Muscle of arm (tissue), 1 donor: ENCODE measurements at regions not wholly inside any gene's neighbourhood (a gene's known extent, or its start where the extent isn't known, plus 50 kb on each side); places are given as distances from the start of the nearest gene placed in this dataset.

ENCODE experiments used
- DNase-seq: peaks from one replicate; pipeline ENCODE4 v3.0.0-alpha.2; 2013

DNA sequence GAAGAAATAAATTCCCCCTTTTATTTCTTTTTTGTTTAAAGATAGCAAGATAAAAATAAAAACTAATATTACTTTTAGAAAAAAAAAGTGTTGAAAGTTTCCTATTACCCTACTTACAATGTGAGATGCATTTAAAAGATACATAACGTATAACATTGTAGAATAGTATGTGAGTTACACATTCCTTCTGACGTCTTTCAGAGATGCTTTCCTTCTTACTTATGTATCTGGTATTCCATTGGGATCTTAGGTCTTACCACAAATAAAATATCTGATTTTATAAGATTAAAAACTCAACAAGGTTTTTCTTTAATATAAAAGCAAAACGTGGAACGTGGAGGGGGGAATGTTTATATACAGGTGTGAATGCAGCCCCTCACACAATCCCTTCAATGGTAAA, 147.2 kb upstream of the ETS2 start:
- DNase-seq = no peak

DNA sequence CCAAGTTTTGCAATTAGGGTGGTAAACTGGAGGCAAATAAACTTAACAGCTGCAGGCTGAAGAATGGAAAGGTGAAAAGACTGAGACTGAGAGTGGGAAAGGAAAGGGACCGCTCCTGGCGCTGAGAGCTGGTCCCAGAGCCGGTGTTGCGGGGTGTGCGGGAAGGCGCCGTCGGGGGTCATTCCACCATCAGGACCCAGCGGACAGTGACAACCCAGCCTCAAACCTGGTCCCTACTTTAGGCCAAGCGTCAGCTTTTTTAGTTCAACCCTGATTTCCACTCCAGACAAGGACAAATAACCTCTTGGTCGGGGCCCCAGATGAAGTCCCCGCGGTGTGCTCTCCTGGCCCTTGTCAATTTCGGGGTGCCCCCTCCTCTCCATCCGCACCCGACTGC, 145.8 kb upstream of the ETS2 start:
- no peak for DNase-seq

DNA sequence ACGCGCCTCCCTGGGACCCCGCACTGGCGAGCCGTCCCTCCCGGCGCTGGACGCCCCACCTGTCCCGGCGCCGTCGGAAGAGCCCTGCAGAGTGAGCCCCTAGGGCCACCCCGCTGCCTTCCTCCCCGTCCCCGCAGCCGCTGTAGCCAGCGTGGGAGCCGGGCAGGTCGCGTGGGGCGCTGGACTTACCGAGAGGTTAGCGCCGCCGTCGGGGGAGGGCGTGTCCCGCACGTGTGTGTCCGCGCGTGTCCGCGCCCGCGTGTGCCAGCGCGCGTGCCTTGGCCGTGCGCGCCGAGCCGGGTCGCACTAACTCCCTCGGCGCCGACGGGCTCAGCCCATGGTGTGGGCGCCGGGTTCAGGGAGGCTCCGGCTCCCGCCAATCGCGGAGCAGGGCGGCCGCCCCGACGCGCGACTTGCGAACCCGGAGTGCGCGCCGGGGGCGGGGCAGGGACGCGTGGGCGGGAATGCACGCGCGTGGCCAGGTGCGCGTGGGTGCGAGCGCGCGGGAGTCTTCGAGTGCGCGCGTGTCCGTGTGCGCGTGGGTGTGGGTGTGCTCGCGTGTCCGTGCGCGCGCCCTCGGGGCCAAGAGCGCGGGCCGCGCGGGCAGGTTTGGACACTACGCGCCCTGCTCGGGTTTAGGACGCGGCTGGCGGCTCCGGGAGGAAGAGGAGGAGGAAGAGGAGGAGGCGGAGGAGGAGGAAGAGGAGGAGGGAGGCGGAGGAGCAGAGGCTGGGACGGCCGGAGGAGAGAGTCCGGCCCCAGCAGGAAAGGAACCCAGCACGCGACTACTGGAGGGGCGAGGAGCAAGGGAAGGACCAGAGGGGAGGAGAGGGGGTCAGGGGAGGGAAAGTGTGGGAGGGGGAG, 145.2 kb upstream of the ETS2 start:
- DNase-seq = peak; percentile 22

DNA sequence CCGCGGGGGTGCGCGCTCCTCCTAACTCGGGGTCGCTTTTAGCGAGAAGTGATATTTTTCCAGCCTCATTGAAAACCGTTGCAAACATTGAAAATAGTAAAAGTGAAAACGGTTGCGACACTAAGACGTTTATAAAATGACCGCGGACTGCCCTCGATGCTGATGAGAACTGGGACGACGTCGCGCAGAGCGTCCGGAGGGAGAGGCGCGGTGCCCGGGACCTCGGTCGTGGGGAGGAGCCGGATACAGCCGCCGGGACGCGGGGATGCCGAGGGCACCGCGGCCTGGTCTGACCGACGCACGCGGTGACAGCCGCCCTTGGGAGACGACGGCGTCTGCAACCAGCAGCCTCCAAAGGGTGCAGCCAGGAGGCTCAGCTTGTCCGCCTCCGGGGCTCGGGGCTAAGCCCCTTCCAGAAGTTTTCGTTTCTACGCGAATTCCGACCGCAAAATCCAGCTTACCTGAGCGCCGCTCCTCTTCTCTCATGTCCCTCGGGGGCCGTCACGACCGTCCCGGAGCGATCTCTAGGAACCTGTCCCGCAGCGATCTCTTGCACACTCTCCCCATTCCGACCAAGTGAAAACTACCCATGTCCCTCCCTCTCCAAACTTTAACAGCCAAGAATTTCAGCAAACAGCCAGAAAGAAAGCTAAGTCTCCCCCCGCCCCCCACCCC, 144.4 kb upstream of the ETS2 start:
- peak; percentile 30 for DNase-seq

DNA sequence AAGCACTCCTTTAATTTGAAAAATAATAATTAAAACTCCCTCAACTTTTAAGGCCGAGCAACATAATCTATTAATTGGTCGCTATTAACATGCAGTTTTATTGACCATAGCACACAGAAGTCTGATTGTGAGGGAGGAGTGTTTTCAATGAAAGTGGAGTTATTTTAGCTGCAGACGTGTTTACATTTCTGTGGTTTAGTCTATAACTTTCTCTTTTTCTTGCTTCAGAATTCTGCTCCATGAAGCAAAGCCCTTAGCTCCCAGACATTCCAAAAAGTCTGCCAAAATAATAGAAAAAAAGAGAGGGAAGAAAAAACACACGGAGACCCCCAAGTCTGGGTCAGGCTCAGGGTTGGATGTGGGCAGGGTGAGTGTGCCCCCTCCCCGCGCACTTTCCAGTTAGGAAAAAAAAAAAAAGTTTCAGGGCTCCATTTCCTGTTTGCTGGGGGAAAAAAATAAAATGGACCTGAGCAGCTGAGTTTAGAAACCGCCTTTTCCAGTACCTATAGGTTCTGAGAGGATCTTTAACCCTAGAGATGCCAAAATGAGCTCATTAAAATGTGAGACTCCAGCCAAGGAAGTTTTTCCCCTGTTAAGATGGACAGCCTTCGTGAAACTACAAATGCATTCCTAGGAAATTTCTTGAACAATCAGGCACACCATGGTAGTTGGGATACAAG, 143.7 kb upstream of the ETS2 start:
- DNase-seq = peak; percentile 19

DNA sequence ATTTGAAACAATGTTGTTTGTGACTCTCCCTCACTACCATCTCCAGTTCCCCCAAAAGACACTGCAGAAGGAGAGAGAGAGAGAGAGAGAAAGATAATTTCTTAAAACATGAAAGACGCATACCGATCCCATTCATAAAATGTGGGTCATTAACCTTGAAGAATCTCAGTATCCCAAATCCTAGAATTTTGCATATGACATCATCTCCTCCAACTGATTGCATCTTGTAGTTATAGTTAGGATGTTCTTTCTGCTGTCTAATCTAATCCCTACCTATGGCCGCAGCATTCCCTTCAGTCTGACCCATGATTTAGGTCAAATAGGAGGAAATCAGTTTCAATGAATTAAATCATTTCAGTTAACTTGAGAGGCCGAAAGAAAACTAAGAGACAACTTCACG, 142.4 kb upstream of the ETS2 start:
- DNase-seq = no peak

DNA sequence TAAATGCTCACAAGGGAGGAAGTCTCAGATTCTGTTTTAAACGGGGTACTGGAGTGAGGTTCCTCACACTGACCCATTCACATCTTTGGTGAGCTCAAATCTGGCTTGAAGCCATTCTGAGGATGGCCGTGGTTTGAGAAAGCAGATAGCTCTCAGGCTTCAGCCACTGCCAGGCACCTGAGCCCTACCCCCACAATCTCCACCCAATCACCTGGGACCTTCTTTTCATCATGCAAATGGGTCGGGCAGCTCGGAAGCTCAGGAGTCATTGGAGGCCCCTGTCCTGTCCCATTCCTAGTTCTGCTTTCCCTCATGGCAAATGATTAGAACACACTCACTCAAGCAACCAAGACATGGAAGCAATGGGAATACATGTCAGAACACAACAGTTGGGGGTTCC, 141.4 kb upstream of the ETS2 start:
- no peak for DNase-seq

DNA sequence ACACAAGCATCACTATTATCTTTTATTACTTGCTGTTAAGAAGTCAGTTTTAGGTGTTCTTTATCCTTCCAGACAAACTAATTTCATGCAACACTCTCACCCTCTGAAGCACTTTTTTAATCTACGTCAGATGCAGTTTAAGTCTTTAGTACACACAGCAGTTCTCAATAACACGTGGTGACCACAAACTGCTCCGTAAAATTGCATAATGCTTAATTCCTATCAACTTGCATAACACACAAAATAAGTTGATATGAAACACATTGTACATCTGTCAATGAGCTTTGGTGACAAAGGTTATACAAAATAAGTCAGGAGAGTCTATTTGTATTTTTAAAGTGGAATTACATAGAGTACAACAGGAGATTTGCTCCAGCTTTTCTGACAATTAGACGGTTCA, 140.9 kb upstream of the ETS2 start:
- no peak for DNase-seq

DNA sequence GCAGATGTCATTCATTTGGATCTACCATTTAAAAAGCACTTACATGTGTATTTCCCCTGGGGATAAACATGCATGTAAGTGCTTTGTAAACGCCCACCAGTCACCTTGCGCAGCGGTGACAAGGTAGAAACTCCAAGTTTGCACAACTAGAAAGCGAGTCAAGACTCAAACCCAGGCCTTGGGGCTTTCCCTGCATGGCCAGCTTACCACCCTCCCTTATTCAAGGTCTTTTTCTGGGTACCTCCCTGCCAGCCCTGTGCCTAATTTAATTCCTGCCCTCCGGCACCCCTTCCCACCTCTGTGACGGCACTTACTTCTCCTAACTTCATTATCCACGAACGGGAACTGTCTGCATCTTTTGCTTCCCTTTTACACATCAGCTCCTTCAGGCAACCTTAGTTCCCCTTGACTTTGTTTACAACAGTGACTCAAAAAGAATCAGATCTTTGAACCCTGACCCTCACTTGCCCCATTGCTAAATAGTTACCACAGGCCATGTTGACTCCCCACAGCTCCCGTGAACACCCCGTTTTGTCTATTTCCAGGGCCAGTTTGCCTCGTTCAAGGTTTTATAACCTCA, 138.3 kb upstream of the ETS2 start:
- no peak for DNase-seq

DNA sequence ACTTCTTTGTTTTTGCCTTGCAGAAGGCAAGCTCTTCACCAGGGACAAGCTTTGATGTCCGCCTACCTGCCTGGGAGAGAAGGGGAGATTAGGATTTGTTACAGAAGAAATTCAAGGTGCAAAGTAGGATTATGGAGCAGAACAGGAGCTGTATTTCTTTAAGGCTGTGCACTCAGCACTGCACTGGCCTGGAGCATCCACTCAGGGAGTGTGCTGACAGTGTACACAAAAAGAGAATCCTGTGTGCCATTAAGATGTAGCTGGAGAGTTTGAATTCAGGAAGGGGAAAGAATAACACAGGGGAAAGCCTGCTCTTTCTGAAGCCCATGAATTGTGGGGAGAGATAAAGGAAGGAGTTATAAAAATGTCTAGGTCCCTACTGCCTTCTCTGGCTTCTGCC, 137.7 kb upstream of the ETS2 start:
- DNase-seq = no peak

DNA sequence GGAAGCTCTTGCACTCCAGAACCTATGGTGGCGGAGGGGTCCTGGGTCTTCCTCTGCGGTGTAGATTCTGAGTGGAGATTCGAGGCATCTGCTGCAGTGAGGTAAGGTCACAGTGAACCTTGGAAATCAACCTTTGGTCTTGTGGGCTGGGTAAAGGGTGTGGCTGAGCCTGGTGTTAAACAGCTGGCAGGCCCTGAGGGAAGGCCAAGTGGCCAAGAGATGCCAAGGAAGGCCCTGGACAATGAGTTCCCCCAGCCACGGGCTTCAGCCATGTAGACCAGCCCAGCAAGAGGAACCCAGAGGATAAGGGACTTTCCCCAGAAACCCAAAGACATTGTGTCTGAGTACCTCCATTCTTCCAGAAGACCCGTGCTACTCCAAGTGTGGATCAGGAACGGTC, 137.2 kb upstream of the ETS2 start:
- DNase-seq = no peak

DNA sequence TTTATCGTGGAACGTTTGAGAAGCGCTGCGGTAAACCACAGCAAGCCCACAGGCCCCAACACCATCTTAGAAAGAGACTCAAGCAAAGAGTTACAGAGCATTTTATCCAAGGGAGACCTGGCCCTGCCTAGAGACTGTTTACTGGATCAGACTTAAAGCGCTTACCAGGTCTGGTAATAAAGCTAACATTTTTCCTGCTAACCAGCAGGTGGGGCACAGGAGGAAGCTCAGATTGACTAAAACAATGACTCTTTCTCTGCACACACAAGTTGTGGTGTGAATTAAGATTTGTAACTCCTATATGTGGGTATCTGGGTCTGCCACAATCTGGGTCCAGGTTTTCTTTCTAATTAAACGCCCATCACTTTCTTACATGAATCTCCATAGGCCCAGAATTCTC, 136.5 kb upstream of the ETS2 start:
- DNase-seq = no peak

DNA sequence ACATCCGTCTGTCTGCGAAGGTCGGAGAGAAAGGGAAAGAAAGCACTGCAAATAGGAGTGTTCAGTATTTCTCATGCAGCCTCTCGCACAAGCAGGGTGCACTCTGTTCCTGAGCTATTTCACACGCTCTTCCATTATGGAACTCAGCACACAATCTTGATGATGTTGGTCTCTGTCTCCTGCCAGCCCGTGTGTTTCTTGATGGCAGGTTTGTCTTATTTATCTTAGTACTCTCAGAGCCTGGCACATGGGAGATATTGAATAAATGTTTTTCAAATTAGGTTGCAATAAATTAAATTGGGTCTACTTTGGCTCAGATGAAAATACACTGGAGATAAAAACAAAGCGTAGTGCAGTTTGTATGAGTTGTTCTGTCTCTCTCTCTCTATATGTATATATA, 134.9 kb upstream of the ETS2 start:
- no peak for DNase-seq

DNA sequence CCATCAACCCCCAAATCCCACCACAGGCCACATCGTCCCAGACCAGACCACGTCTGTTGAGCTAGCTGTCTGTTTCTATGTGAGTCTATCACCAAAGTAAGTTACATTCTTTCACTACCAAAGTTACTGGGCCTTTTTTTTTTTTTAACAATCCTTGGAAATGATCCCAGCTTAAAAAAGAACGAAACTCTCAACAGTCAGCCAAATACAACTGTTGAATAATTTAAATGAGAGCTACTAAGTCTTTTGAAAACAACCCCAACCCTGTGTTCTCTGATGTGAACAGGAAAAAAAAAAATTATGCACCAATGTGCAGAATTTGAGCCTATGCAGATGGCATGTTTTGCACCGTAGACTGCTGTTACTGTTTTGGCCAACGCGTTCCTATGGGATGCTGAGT, 134.0 kb upstream of the ETS2 start:
- peak; percentile 25 for DNase-seq

DNA sequence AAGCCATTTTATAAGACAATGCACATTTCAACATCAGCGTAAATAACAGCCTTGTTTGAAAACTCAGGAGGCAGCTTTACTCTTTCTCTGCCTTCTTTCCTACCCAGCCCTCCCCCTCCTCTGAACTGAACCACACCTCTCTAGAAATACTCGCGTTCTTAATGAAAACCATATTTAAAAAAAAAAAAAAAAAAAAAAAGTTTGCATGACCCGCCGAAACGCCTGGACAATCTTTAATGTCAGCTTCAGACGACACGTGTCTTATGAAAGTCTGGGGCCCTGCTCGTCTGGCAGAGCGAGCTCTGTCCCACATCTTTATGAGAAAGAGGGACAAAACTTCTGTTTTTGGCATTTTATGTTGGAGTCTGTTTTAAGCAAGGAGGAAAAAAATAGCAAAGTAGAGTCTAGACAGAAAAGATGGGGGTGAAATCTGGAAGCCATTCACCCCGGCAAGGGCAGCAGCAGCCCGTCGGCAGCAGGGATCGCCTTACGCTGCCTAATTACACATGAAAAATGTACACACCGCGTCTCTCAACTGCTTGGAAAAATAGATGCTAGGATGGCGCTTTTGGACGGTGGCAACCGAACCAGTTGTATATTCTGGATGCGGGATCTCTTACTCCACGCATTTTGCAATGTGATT, 130.4 kb upstream of the ETS2 start:
- peak; percentile 42 for DNase-seq

DNA sequence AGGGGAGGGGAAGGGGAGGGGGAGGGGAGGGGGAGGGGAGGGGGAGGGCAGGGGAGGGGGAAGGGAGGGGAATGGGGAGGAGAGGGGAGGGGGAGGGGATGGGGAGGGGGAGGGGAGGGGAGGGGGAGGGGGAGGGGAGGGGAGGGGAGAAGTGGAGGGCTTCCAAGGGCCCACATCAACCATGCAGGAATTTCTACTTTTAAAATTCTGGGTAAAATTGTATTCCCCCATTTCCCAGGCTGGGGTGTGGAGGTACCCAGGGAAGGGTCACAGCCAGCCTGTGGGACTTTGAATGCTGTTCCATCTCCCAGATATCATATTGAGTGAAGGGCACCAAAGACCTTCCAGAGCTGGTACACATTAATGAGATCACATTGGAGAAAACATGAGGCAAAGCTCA, 126.9 kb upstream of the ETS2 start:
- no peak for DNase-seq

DNA sequence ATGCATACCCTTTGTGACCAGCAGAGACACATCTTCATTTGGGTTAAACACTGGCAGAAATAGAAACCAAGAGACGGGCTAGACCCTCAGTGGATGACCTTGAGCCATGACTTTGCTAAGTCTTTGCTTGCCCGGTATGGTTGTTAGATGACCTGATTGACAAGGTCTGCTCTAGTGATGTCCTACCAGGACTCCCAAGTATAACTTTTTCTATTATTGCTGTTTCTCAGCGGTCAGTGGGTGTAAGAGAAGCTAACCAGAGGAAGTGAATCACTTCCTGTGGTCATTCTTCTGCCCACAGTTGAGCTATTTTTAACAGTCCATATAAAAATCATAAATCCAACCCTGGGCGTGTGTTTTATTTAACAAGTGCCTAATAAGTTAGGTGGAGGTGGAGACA, 126.2 kb upstream of the ETS2 start:
- no peak for DNase-seq

DNA sequence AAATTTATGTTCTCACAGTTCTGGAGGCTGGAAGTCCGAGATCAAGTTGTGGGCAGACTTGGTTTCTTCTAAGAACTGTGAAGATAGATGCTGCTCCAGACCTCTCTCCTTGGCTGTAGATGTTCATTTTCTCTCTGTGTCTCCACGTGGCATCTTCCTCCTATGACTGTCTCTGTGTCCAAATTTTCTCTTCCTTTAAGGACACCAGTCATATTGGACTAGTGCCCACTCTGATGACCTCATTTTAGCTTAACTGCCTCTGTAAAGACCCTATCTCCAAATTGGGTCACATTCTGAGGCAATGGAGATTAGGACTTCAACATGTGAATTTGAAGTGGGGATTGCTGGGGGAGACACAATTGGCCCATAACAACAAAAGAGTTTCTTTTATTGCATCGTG, 125.3 kb upstream of the ETS2 start:
- no peak for DNase-seq

DNA sequence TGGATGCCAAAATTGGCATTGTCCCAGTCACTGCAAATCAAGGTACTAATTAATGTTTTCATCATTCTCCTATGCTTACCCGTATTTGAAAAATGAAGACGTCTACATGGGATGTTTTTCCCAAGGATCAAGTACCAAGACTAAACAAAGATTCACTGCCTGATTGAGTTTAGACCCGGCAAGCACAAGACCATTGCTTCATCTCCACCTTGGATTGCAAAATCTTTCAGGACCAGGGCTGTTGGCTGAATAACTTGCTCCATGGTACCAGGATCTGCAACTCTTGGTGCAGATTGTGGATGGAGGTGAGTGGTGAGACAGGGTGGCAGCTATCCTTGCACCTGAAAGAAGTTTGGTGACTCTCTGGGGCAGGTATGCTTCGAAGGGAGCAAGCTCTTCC, 122.5 kb upstream of the ETS2 start:
- DNase-seq = no peak

DNA sequence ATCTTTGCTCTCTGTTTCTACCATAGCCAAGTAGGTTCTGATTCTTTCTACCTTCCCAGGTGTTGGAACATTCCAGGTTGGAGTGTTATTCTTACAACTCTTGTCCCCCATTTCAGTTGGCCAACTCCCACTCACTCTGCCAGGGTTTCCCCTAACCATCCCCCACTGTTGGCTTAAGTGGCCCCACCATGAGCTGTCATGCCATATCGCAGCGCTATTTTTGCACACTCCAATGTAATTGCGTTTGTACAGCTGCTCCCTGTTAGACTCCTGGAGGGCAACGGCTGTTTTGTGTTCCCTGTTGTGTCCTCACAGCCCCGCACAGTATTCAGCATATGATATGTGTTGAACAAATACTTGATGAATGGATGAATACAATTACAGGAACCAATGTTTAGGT, 117.7 kb upstream of the ETS2 start:
- DNase-seq = no peak

DNA sequence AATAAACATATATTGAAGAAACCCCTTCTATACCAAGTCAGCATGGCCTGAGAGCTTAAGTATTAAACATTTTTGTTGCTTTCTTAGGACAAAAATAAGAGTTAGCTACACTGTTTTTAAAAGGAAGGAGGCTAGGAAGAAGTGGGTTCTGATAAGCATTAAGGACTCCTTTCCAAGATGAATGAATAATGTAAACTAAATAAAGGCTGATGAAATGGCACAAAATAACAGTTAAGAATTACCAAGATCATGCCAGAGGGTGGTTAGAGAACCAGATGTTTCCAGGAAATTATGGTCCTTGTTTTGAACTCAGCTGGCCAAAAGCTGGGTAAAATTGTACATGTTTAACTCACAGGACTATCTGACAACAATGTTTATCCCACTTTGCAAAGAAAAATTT, 114.1 kb upstream of the ETS2 start:
- DNase-seq = no peak

DNA sequence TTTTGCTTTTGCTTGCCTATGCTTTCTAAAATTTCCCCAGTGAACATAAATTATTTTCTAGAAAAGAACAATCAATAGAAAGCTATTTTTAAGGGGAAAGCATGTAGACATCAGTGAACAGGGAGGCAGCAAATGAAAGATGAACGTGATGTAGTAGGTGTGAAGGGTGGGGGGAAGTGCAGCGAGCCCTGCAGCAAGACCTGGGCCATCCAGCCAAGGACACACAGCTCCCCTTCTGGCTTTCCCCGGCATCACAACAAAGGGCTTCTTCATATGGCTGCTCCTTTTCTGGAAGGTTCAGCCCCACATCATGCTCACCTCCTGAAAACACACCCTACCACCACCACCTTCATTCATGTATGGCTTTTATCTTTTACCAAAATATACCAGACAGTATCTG, 109.2 kb upstream of the ETS2 start:
- no peak for DNase-seq
